ENCODE measurements at regions not wholly inside any gene's neighbourhood (a gene's known extent, or its start where the extent isn't known, plus 50 kb on each side); places are given as distances from the start of the nearest gene placed in this dataset.

DNA sequence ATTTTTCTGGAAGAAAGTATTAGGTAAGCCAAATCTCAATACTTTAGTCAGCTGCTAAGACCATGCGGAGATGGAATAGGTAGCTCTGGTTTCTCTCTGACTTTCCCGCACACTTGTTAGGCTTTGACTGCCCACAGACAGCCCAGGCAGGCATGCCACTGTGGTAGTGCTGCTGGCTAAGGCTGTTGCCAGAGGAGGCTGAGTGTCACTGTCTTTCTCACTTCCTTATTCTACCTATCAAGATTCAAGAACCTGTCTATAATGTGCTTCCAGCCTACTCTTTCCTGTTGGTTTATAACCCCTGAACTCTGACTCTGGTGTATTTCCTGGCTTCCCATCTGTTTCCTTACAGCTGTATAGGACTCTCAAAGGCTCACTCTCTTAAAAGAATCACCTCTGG is 81.8 kb upstream of the TRPC5 start:
- Histone ChIP-seq H3K4me3 (no peak overlapping the region), H3K9ac (ENCODE audit: control insufficient read depth, insufficient read depth, low read length) (no peak overlapping the region), H3K27me3 (replicated peaks in 1 of 2; ENCODE audit: control insufficient read depth in 2 of 2, insufficient read depth in 2 of 2, low read length in 1 of 2) (no peaks in the 10 kb centered on the region), H3K9me3 (replicated peaks; ENCODE audit: control insufficient read depth, insufficient read depth, low read length) (no peaks in the 10 kb centered on the region), H2AFZ (ENCODE audit: control insufficient read depth, low read depth, low read length) (no peak overlapping the region), H3K27ac (ENCODE audit: control insufficient read depth, insufficient read depth) (no peak overlapping the region), H3K79me2 (ENCODE audit: control insufficient read depth, insufficient read depth, low read length) (no peaks in the 10 kb centered on the region), H4K20me1 (ENCODE audit: control insufficient read depth, insufficient read depth) (no peaks in the 10 kb centered on the region), H3K4me1 (ENCODE audit: control insufficient read depth, insufficient read depth, low read length) (no peaks in the 10 kb centered on the region), H3K4me2 (ENCODE audit: control insufficient read depth, insufficient read depth) (no peak overlapping the region), H3K36me3 (ENCODE audit: control insufficient read depth in 2 of 2, insufficient read depth in 2 of 2, low read length in 1 of 2) (no peaks in the 10 kb centered on the region)
- DNase-seq (ENCODE audit: low read depth, low spot score), result no peak
- in situ Hi-C loops (cut with MboI), result no loop called here
- ChIA-PET SMC1A (ENCODE audit: uncharacterized antibody, unreplicated experiment) (interaction anchor here (1.4 kb wide), 1 partner anchor 68 kb away, joined by 3 read pairs; no protein-coding TSS in a partner anchor), RAD21 (ENCODE audit: unreplicated experiment) (no interaction called here), POLR2A (no interaction called here), CTCF (no interaction called here)
- ATAC-seq, result peak; percentile 76
- BruUV-seq (replicated peaks), result no TSS peak
- intact Hi-C loops (cut with micrococcal nuclease; ENCODE audit: unreplicated experiment), result no loop called here
- WGBS (ENCODE audit: insufficient coverage, insufficient replicate concordance, low lambda C conversion rate, missing lambda C conversion rate), result 23% methylated on average over 2 of the region's 2 CpGs
- TF ChIP-seq SPI1 (IDR thresholded peaks at IDR 0.05; ENCODE audit: borderline replicate concordance, insufficient read depth, low read depth, low read length), result peak; percentile 71; the same call in 1 of the 2 replicates
- TF ChIP-seq NR2C1 (IDR thresholded peaks at IDR 0.05), result no peak
- TF ChIP-seq IKZF1 (conservative IDR thresholded peaks at IDR 0.05), result peak; percentile 31; the same call in 1 of the 2 replicates
- TF ChIP-seq, protein P1, sequence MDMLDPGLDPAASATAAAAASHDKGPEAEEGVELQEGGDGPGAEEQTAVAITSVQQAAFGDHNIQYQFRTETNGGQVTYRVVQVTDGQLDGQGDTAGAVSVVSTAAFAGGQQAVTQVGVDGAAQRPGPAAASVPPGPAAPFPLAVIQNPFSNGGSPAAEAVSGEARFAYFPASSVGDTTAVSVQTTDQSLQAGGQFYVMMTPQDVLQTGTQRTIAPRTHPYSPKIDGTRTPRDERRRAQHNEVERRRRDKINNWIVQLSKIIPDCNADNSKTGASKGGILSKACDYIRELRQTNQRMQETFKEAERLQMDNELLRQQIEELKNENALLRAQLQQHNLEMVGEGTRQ (IDR thresholded peaks at IDR 0.05; ENCODE audit: borderline replicate concordance, low read depth, low read length), result no peak
- no peak for FAIRE-seq

DNA sequence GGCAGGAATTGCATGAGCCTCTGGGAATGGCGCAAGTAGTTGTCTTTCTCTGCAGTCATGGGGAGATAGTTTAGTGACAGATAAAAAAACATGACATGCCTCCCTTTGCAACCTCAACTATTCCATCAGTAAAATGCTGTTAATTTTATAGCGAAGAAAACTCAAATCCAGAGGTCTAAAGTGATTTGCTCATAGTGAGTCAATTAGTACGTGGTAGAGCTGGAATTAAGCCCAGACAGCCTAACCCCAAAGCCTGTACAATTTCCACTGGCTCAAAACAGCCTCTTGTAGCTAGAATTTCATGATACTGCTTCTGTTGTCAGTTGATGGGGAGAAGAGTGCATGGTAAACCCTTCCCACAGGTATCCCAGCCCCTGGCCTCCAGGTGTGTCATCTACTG is 81.3 kb upstream of the TRPC5 start:
- no peak overlapping the region for H3K4me3 ChIP-seq
- ATAC-seq (no peak), FAIRE-seq (no peak), DNase-seq (ENCODE audit: low read depth, low spot score) (no peak)
- H2AFZ ChIP-seq (ENCODE audit: control insufficient read depth, low read depth, low read length), result no peak overlapping the region
- H3K9ac ChIP-seq (ENCODE audit: control insufficient read depth, insufficient read depth, low read length), result no peak overlapping the region
- WGBS (ENCODE audit: insufficient coverage, insufficient replicate concordance, low lambda C conversion rate, missing lambda C conversion rate), result 4% methylated on average over 3 of the region's 3 CpGs
- RAD21 ChIA-PET (ENCODE audit: unreplicated experiment), result no interaction called here
- H3K27me3 ChIP-seq (replicated peaks in 1 of 2; ENCODE audit: control insufficient read depth in 2 of 2, insufficient read depth in 2 of 2, low read length in 1 of 2), result no peaks in the 10 kb centered on the region
- no TSS peak for BruUV-seq (replicated peaks)
- in situ Hi-C loops (cut with MboI) (no loop called here), intact Hi-C loops (cut with micrococcal nuclease; ENCODE audit: unreplicated experiment) (no loop called here)
- H3K4me1 ChIP-seq (ENCODE audit: control insufficient read depth, insufficient read depth, low read length), result no peaks in the 10 kb centered on the region
- no peaks in the 10 kb centered on the region for H3K9me3 ChIP-seq (replicated peaks; ENCODE audit: control insufficient read depth, insufficient read depth, low read length)
- H4K20me1 ChIP-seq (ENCODE audit: control insufficient read depth, insufficient read depth), result no peaks in the 10 kb centered on the region
- CTCF ChIA-PET, result no interaction called here
- no peak overlapping the region for H3K27ac ChIP-seq (ENCODE audit: control insufficient read depth, insufficient read depth)
- POLR2A ChIA-PET, result no interaction called here
- SMC1A ChIA-PET (ENCODE audit: uncharacterized antibody, unreplicated experiment), result interaction anchor here (1.4 kb wide), 1 partner anchor 69 kb away, joined by 3 read pairs; no protein-coding TSS in a partner anchor
- H3K36me3 ChIP-seq (ENCODE audit: control insufficient read depth in 2 of 2, insufficient read depth in 2 of 2, low read length in 1 of 2), result no peaks in the 10 kb centered on the region
- no peak overlapping the region for H3K4me2 ChIP-seq (ENCODE audit: control insufficient read depth, insufficient read depth)
- H3K79me2 ChIP-seq (ENCODE audit: control insufficient read depth, insufficient read depth, low read length), result no peaks in the 10 kb centered on the region
- TF ChIP-seq FOXK2 (IDR thresholded peaks at IDR 0.05) (no peak), TARDBP (IDR thresholded peaks at IDR 0.05; ENCODE audit: borderline replicate concordance) (no peak), ZSCAN29 (IDR thresholded peaks at IDR 0.05) (no peak), POU2F2 (IDR thresholded peaks at IDR 0.05; ENCODE audit: borderline replicate concordance, low read depth, low read length) (no peak)
- TF ChIP-seq, protein P2, sequence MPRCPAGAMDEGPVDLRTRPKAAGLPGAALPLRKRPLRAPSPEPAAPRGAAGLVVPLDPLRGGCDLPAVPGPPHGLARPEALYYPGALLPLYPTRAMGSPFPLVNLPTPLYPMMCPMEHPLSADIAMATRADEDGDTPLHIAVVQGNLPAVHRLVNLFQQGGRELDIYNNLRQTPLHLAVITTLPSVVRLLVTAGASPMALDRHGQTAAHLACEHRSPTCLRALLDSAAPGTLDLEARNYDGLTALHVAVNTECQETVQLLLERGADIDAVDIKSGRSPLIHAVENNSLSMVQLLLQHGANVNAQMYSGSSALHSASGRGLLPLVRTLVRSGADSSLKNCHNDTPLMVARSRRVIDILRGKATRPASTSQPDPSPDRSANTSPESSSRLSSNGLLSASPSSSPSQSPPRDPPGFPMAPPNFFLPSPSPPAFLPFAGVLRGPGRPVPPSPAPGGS (IDR thresholded peaks at IDR 0.05; ENCODE audit: borderline replicate concordance, insufficient read depth, low read depth, low read length, poor library complexity, severe bottlenecking), result no peak
- TF ChIP-seq, protein P3, sequence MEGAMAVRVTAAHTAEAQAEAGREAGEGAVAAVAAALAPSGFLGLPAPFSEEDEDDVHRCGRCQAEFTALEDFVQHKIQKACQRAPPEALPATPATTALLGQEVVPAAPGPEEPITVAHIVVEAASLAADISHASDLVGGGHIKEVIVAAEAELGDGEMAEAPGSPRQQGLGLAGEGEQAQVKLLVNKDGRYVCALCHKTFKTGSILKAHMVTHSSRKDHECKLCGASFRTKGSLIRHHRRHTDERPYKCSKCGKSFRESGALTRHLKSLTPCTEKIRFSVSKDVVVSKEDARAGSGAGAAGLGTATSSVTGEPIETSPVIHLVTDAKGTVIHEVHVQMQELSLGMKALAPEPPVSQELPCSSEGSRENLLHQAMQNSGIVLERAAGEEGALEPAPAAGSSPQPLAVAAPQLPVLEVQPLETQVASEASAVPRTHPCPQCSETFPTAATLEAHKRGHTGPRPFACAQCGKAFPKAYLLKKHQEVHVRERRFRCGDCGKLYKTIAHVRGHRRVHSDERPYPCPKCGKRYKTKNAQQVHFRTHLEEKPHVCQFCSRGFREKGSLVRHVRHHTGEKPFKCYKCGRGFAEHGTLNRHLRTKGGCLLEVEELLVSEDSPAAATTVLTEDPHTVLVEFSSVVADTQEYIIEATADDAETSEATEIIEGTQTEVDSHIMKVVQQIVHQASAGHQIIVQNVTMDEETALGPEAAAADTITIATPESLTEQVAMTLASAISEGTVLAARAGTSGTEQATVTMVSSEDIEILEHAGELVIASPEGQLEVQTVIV (IDR thresholded peaks at IDR 0.05; ENCODE audit: borderline replicate concordance, partially characterized antibody), result no peak

Measured in GM12878 (cell line).